HEK293 (cell line): ENCODE measurements at regions not wholly inside any gene's neighbourhood (a gene's known extent, or its start where the extent isn't known, plus 50 kb on each side); places are given as distances from the start of the nearest gene placed in this dataset.

Experiments
- CTCF ChIA-PET: fragments of 350-600 bp; formaldehyde crosslinking; extraction: SDS; loops from one replicate; lab custom pipeline; 2021; ENCODE audit warnings: antibody characterized with exemption; lab: Yijun Ruan, JAX
- POLR2A ChIA-PET: fragments of 300-600 bp; formaldehyde crosslinking; extraction: SDS; loops from one replicate; lab custom pipeline; 2020; ENCODE audit warnings: antibody characterized with exemption, inconsistent platforms; lab: Yijun Ruan, JAX
- H3K27ac ChIP-seq: fragments of 200-500 bp; sonication (Bioruptor generic); 2 replicates; pipeline ENCODE4 v1.5.1; 2014; ENCODE audit warnings: low read depth, low read length, control low read depth, inconsistent platforms; ENCODE audit errors: extremely low read depth
- H3K36me3 ChIP-seq, 2 experiments: fragments of 200-500 bp in 1 of 2; sonication (Bioruptor generic) in 1 of 2; 1 replicate in 1 of 2; 2 replicates in 1 of 2; pipeline ENCODE4 v1.5.1; 2014 to 2017; ENCODE audit warnings: inconsistent platforms in 2 of 2, low read length in 2 of 2; ENCODE audit not compliant: control insufficient read depth in 2 of 2, insufficient read depth in 1 of 2
- H3K4me1 ChIP-seq: fragments of 200-500 bp; sonication (Bioruptor generic); 2 replicates; pipeline ENCODE4 v1.5.1; 2014; ENCODE audit warnings: mild to moderate bottlenecking, low read length, inconsistent platforms; ENCODE audit not compliant: control insufficient read depth, insufficient read depth
- H3K4me3 ChIP-seq: 2 replicates; pipeline ENCODE4 v1.5.1; 2011; ENCODE audit warnings: low read depth, mild to moderate bottlenecking, control low read depth, low read length, moderate library complexity
- H3K9me3 ChIP-seq: fragments of 200-500 bp; sonication (Bioruptor generic); 2 replicates; pipeline ENCODE4 v1.5.1; 2014; ENCODE audit warnings: low read depth, low read length, inconsistent platforms; ENCODE audit not compliant: control insufficient read depth, insufficient read depth
- AEBP2 ChIP-seq: fragments of 450-650 bp; formaldehyde crosslinking; IDR thresholded peaks from 2 replicates; pipeline ENCODE4 v1.5.1; 2016; ENCODE audit warnings: missing biosample characterization, missing genetic modification characterization, borderline replicate concordance
- PATZ1 ChIP-seq: fragments of 450-650 bp; formaldehyde crosslinking; IDR thresholded peaks from 2 replicates; pipeline ENCODE4 v1.5.1; 2016; ENCODE audit warnings: missing biosample characterization, missing genetic modification characterization
- ZBTB10 ChIP-seq: fragments of 450-650 bp; formaldehyde crosslinking; IDR thresholded peaks from 2 replicates; pipeline ENCODE4 v1.5.1; 2016; ENCODE audit warnings: missing biosample characterization, missing genetic modification characterization
- ZFP69B ChIP-seq: fragments of 450-650 bp; formaldehyde crosslinking; IDR thresholded peaks from 2 replicates; pipeline ENCODE4 v1.5.1; 2016; ENCODE audit warnings: missing biosample characterization, missing genetic modification characterization
- ZNF148 ChIP-seq: fragments of 450-650 bp; formaldehyde crosslinking; IDR thresholded peaks from 2 replicates; pipeline ENCODE4 v1.5.0; 2017; ENCODE audit warnings: missing biosample characterization, missing genetic modification characterization, borderline replicate concordance
- ZNF155 ChIP-seq: fragments of 450-650 bp; formaldehyde crosslinking; IDR thresholded peaks from 2 replicates; pipeline ENCODE4 v1.5.1; 2016; ENCODE audit warnings: missing biosample characterization, missing genetic modification characterization
- ZNF16 ChIP-seq: fragments of 450-650 bp; formaldehyde crosslinking; IDR thresholded peaks from 2 replicates; pipeline ENCODE4 v1.5.1; 2016; ENCODE audit warnings: low read depth, missing biosample characterization, missing genetic modification characterization
- ZNF18 ChIP-seq: fragments of 450-650 bp; formaldehyde crosslinking; IDR thresholded peaks from 2 replicates; pipeline ENCODE4 v1.5.1; 2016; ENCODE audit warnings: missing biosample characterization, missing genetic modification characterization
- ZNF221 ChIP-seq: fragments of 450-650 bp; formaldehyde crosslinking; IDR thresholded peaks from 2 replicates; pipeline ENCODE4 v1.5.1; 2017; ENCODE audit warnings: missing biosample characterization, missing genetic modification characterization, borderline replicate concordance
- ZNF239 ChIP-seq: fragments of 450-650 bp; formaldehyde crosslinking; IDR thresholded peaks from 2 replicates; pipeline ENCODE4 v1.5.1; 2016; ENCODE audit warnings: missing biosample characterization, missing genetic modification characterization
- ZNF248 ChIP-seq: fragments of 450-650 bp; formaldehyde crosslinking; IDR thresholded peaks from 2 replicates; pipeline ENCODE4 v1.5.1; 2017; ENCODE audit warnings: missing biosample characterization, missing genetic modification characterization
- ZNF311 ChIP-seq: fragments of 450-650 bp; formaldehyde crosslinking; IDR thresholded peaks from 2 replicates; pipeline ENCODE4 v1.5.1; 2017; ENCODE audit warnings: missing biosample characterization, missing genetic modification characterization, borderline replicate concordance
- ZNF341 ChIP-seq: fragments of 450-650 bp; formaldehyde crosslinking; IDR thresholded peaks from 2 replicates; pipeline ENCODE4; 2016; ENCODE audit warnings: low read depth, missing biosample characterization, missing genetic modification characterization
- ZNF423 ChIP-seq: fragments of 450-650 bp; formaldehyde crosslinking; IDR thresholded peaks from 2 replicates; pipeline ENCODE4 v1.5.1; 2016; ENCODE audit warnings: missing biosample characterization, missing genetic modification characterization
- ZNF501 ChIP-seq: fragments of 450-650 bp; formaldehyde crosslinking; IDR thresholded peaks from 2 replicates; pipeline ENCODE4 v1.5.1; 2016; ENCODE audit warnings: missing biosample characterization, missing genetic modification characterization
- ZNF521 ChIP-seq: fragments of 450-650 bp; formaldehyde crosslinking; IDR thresholded peaks from 2 replicates; pipeline ENCODE4 v1.5.1; 2017; ENCODE audit warnings: missing biosample characterization, mild to moderate bottlenecking, missing genetic modification characterization
- ZNF623 ChIP-seq: fragments of 450-650 bp; formaldehyde crosslinking; IDR thresholded peaks from 2 replicates; pipeline ENCODE4 v1.5.1; 2016; ENCODE audit warnings: missing biosample characterization, missing genetic modification characterization
- ZNF664 ChIP-seq: fragments of 450-650 bp; formaldehyde crosslinking; IDR thresholded peaks from 2 replicates; pipeline ENCODE4 v1.5.1; 2016; ENCODE audit warnings: missing biosample characterization, missing genetic modification characterization
- ZNF701 ChIP-seq: fragments of 450-650 bp; formaldehyde crosslinking; IDR thresholded peaks from 2 replicates; pipeline ENCODE4 v1.5.1; 2016; ENCODE audit warnings: missing biosample characterization, missing genetic modification characterization
- ZNF791 ChIP-seq: fragments of 450-650 bp; formaldehyde crosslinking; IDR thresholded peaks from 2 replicates; pipeline ENCODE4 v1.5.1; 2016; ENCODE audit warnings: missing biosample characterization, missing genetic modification characterization

- no peak for TF ChIP-seq ZBTB10 (tag by site-specific recombination)
Measured at GRCh38 chr20:57064836-57065235, 201.6 kb downstream of the BMP7 start (continued).

GRCh38 chr20:57065646-57066045 is 200.8 kb downstream of the BMP7 start:
- Histone ChIP-seq H3K27ac (no peak overlapping the region), H3K9me3 (no peaks in the 10 kb centered on the region), H3K36me3 (no peaks in the 10 kb centered on the region), H3K4me1 (no peaks in the 10 kb centered on the region), H3K4me3 (no peak overlapping the region)
- ChIA-PET CTCF (interaction anchor here (0.7 kb wide), 1 partner anchor 15 kb away, joined by 4 read pairs; no protein-coding TSS in a partner anchor), POLR2A (no interaction called here)
- TF ChIP-seq ZNF701 (tag by site-specific recombination) (no peak), ZFP69B (tag by site-specific recombination) (no peak), ZNF248 (tag by site-specific recombination) (no peak), ZNF18 (tag by site-specific recombination) (no peak), ZNF16 (tag by site-specific recombination) (no peak), ZNF148 (tag by site-specific recombination) (no peak)

- TF ChIP-seq ZNF341 (no peak), ZNF221 (tag by site-specific recombination) (no peak), ZNF664 (tag by site-specific recombination) (no peak), ZNF423 (no peak), ZNF311 (tag by site-specific recombination) (no peak), ZNF521 (tag by site-specific recombination) (no peak), ZNF501 (tag by site-specific recombination) (no peak), AEBP2 (tag by site-specific recombination) (no peak), ZNF791 (tag by site-specific recombination) (no peak), ZNF248 (tag by site-specific recombination) (no peak), ZNF623 (tag by site-specific recombination) (no peak), ZNF239 (tag by site-specific recombination) (no peak), ZNF155 (tag by site-specific recombination) (no peak), PATZ1 (no peak)
- H3K4me1 ChIP-seq: no peaks in the 10 kb centered on the region
- no peak overlapping the region for H3K4me3 ChIP-seq
- CTCF ChIA-PET: interaction anchor here (0.7 kb wide), 1 partner anchor 14 kb away, joined by 4 read pairs; no protein-coding TSS in a partner anchor
- H3K27ac ChIP-seq: no peak overlapping the region
- POLR2A ChIA-PET: no interaction called here
- H3K9me3 ChIP-seq: no peaks in the 10 kb centered on the region
- no peaks in the 10 kb centered on the region for H3K36me3 ChIP-seq
Measured at GRCh38 chr20:57066126-57066900, 200.1 kb downstream of the BMP7 start.
